NT2/D1 (cell line): ENCODE measurements at regions not wholly inside any gene's neighbourhood (a gene's known extent, or its start where the extent isn't known, plus 50 kb on each side); places are given as distances from the start of the nearest gene placed in this dataset.

ENCODE experiments used
- SUZ12 ChIP-seq: IDR thresholded peaks from 2 replicates; pipeline ENCODE4 v1.6.1; 2011; ENCODE audit not compliant: insufficient read length, insufficient read depth; ENCODE audit errors: extremely low read depth
- YY1 ChIP-seq: IDR thresholded peaks from 2 replicates; pipeline ENCODE4 v1.6.1; 2011; ENCODE audit not compliant: insufficient read length, insufficient read depth
- ZNF274 ChIP-seq: IDR thresholded peaks from 2 replicates; pipeline ENCODE4 v1.6.1; 2011; ENCODE audit warnings: mild to moderate bottlenecking, low read depth, low read length

- TF ChIP-seq ZNF274 (no peak), YY1 (no peak), SUZ12 (no peak)
Observed at GRCh38 chrX:36753602-36754001, 254.6 kb upstream of the FAM47C start.
